Lung (tissue), 11 donors: ENCODE measurements at regions not wholly inside any gene's neighbourhood (a gene's known extent, or its start where the extent isn't known, plus 50 kb on each side); places are given as distances from the start of the nearest gene placed in this dataset.

Experiments
- ATAC-seq: fragments of 200-7000 bp; cut with Tn5 transposase; one replicate; pipeline ENCODE4 v1.9.1; 2020; ENCODE audit warnings: moderate number of reproducible peaks; ENCODE audit not compliant: insufficient read depth, low FRiP score
- DNase-seq, 3 donors: peaks; one replicate each; pipeline ENCODE4 v3.0.0-alpha.2; 2013 to 2017
- H3K27ac ChIP-seq, 2 donors: one replicate each; pipeline ENCODE4 v1.5.1; 2013; ENCODE audit warnings: mild to moderate bottlenecking in 2 of 2, moderate library complexity in 2 of 2, control low read depth in 1 of 2, inconsistent platforms in 1 of 2, low read depth in 1 of 2, low read length in 1 of 2
- H3K27me3 ChIP-seq, 3 donors: one replicate each; pipeline ENCODE4 v1.5.1; 2013; ENCODE audit warnings: low read length in 2 of 3; ENCODE audit not compliant: control insufficient read depth in 3 of 3, insufficient read depth in 3 of 3
- H3K36me3 ChIP-seq, 4 donors: one replicate each; pipeline ENCODE4 v1.5.1; 2013; ENCODE audit warnings: low read length in 4 of 4, mild to moderate bottlenecking in 1 of 4, moderate library complexity in 1 of 4; ENCODE audit not compliant: control insufficient read depth in 4 of 4, insufficient read depth in 4 of 4
- H3K4me1 ChIP-seq, 5 donors: one replicate each; pipeline ENCODE4 v1.5.1; 2013; ENCODE audit warnings: low read length in 5 of 5, mild to moderate bottlenecking in 2 of 5, moderate library complexity in 1 of 5; ENCODE audit not compliant: control insufficient read depth in 5 of 5, insufficient read depth in 5 of 5
- H3K4me3 ChIP-seq: one replicate; pipeline ENCODE4 v1.5.1; 2013; ENCODE audit warnings: mild to moderate bottlenecking, control low read depth, moderate library complexity
- H3K9ac ChIP-seq, 2 donors: one replicate each; pipeline ENCODE4 v1.5.1; 2013; ENCODE audit warnings: low read length in 2 of 2, control low read depth in 1 of 2; ENCODE audit not compliant: insufficient read depth in 1 of 2
- H3K9me3 ChIP-seq, 4 donors: one replicate each; pipeline ENCODE4 v1.5.1; 2013; ENCODE audit warnings: low read length in 3 of 4, mild to moderate bottlenecking in 1 of 4, moderate library complexity in 1 of 4; ENCODE audit not compliant: control insufficient read depth in 4 of 4, insufficient read depth in 3 of 4
- WGBS, 2 donors: extraction: QIAGEN DNeasy Blood & Tissue Kit; methylation state at CpG; one replicate each; pipeline ENCODE4 v1.1.7; 2013; 5-methylcytosine and 5-hydroxymethylcytosine counted together
- TF ChIP-seq, protein P1 (sequence below): IDR thresholded peaks from 2 replicates; pipeline ENCODE4 v1.5.1; 2012; ENCODE audit warnings: mild to moderate bottlenecking; ENCODE audit errors: control extremely low read depth, extremely low read depth
- donor health status: control.
- donor health status: control.
- donor health status: Bipolar disorder and iron deficiency.
- donor health status: healthy.
- donor health status: DM: yes; HTN: yes; CAD: no.

- DNase-seq: no peak
Observed at GRCh38 chr13:80263745-80264513, 77.0 kb downstream of the SPRY2 start.

GRCh38 chr13:80262051-80262695, 78.8 kb downstream of the SPRY2 start:
- no peaks in the 10 kb centered on the region for H3K27me3 ChIP-seq
- WGBS, 2 donors: 82 to 85% methylated on average over 5 of the region's 5 CpGs
- H3K9ac ChIP-seq: no peak overlapping the region
- ATAC-seq: no peak
- H3K4me3 ChIP-seq: no peak overlapping the region
- H3K27ac ChIP-seq: no peak overlapping the region
- H3K9me3 ChIP-seq: no peaks in the 10 kb centered on the region
- TF ChIP-seq, protein P1, sequence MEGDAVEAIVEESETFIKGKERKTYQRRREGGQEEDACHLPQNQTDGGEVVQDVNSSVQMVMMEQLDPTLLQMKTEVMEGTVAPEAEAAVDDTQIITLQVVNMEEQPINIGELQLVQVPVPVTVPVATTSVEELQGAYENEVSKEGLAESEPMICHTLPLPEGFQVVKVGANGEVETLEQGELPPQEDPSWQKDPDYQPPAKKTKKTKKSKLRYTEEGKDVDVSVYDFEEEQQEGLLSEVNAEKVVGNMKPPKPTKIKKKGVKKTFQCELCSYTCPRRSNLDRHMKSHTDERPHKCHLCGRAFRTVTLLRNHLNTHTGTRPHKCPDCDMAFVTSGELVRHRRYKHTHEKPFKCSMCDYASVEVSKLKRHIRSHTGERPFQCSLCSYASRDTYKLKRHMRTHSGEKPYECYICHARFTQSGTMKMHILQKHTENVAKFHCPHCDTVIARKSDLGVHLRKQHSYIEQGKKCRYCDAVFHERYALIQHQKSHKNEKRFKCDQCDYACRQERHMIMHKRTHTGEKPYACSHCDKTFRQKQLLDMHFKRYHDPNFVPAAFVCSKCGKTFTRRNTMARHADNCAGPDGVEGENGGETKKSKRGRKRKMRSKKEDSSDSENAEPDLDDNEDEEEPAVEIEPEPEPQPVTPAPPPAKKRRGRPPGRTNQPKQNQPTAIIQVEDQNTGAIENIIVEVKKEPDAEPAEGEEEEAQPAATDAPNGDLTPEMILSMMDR: no peak
- no peak for DNase-seq
- H3K36me3 ChIP-seq: no peaks in the 10 kb centered on the region
- no peaks in the 10 kb centered on the region for H3K4me1 ChIP-seq

More at GRCh38 chr13:80263745-80264513, 77.0 kb downstream of the SPRY2 start:
- TF ChIP-seq, protein P1: no peak
- H3K9ac ChIP-seq: no peak overlapping the region
- no peak for ATAC-seq
- no peaks in the 10 kb centered on the region for H3K9me3 ChIP-seq
- no peaks in the 10 kb centered on the region for H3K4me1 ChIP-seq
- H3K4me3 ChIP-seq: no peak overlapping the region
- H3K36me3 ChIP-seq: no peaks in the 10 kb centered on the region
- H3K27ac ChIP-seq: no peak overlapping the region
- no peaks in the 10 kb centered on the region for H3K27me3 ChIP-seq
- 88 to 95% methylated on average over 5 of the region's 5 CpGs for WGBS, 2 donors

GRCh38 chr13:80259159-80259558, 81.8 kb downstream of the SPRY2 start:
- DNase-seq (no peak), ATAC-seq (no peak)
- 88 to 100% methylated on average over 1 of the region's 1 CpG for WGBS, 2 donors

More at GRCh38 chr13:80259159-80259558, 81.8 kb downstream of the SPRY2 start:
- TF ChIP-seq, protein P1: no peak
- Histone ChIP-seq H3K4me1 (no peaks in the 10 kb centered on the region), H3K9ac (no peak overlapping the region), H3K36me3 (no peaks in the 10 kb centered on the region), H3K27ac (no peak overlapping the region), H3K4me3 (no peak overlapping the region), H3K27me3 (no peaks in the 10 kb centered on the region), H3K9me3 (no peaks in the 10 kb centered on the region)
